ENCODE measurements at regions not wholly inside any gene's neighbourhood (a gene's known extent, or its start where the extent isn't known, plus 50 kb on each side); places are given as distances from the start of the nearest gene placed in this dataset.
A peak's percentile ranks its signal among the peaks of the same experiment; 100 is the strongest.

DNA sequence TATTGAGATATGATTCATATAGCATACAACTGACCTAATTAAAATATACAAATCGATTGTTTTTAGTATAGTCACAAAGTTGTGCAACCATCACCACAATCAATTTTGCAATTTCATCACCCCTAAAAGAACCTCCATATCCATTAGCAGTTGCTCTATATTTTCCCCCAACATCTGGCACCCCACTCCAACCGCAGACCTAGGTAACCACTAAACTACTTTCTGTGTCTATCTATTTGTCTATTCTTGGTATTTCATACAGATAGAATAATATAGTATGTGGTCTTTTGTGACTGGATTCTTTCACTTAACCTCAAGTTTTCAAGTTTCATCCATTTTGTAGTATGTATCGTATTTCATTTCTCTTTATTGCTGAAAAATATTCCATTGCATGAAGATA is 126.0 kb upstream of the CRY1 start:
- Histone ChIP-seq H3K27ac (ENCODE audit: extremely low read length, insufficient read depth, low read length) (no peak overlapping the region), H3K36me3 (replicated peaks in 1 of 2; ENCODE audit: control insufficient read depth in 1 of 2, insufficient read depth in 2 of 2, low read length in 2 of 2) (no peaks in the 10 kb centered on the region), H3K4me1 (ENCODE audit: insufficient read depth, low read length) (no peaks in the 10 kb centered on the region), H4K20me1 (ENCODE audit: insufficient read depth, low read length) (no peaks in the 10 kb centered on the region), H3K79me2 (ENCODE audit: insufficient read depth, low read length) (no peaks in the 10 kb centered on the region), H3K4me3 (replicated peaks in 1 of 3; ENCODE audit: insufficient read depth in 1 of 3, low read depth in 2 of 3, low read length in 3 of 3) (no peak overlapping the region), H3K9ac (ENCODE audit: insufficient read depth, low read depth, low read length) (no peak overlapping the region), H2AFZ (ENCODE audit: low read length) (no peak overlapping the region), H3K4me2 (ENCODE audit: low read depth, low read length) (no peak overlapping the region), H3K9me3 (ENCODE audit: low read length) (no peaks in the 10 kb centered on the region), H3K27me3 (ENCODE audit: control insufficient read depth in 1 of 2, insufficient read depth in 2 of 2, low read length in 2 of 2) (peaks cover 0 to 10% of the 10 kb centered on the region in 2 experiments; a peak in 2 of 5 replicates)
- in situ Hi-C loops (cut with HindIII; ENCODE audit: extremely low pct_ligation_motif_present, low pct_unique_long_range_greater_than_20kb) (no loop called here), intact Hi-C loops (cut with micrococcal nuclease; ENCODE audit: unreplicated experiment) (no loop called here)
- ATAC-seq (no peak), DNase-seq (ENCODE audit: low spot score) (no peak), FAIRE-seq (no peak)
- CTCF ChIA-PET (ENCODE audit: low intra/inter-chr PET ratio, low total read pairs), result no interaction called here
- no TSS peak for BruUV-seq (replicated peaks)
- 9% methylated on average over 3 of the region's 3 CpGs for WGBS (ENCODE audit: low lambda C conversion rate)
- TF ChIP-seq, protein P1, sequence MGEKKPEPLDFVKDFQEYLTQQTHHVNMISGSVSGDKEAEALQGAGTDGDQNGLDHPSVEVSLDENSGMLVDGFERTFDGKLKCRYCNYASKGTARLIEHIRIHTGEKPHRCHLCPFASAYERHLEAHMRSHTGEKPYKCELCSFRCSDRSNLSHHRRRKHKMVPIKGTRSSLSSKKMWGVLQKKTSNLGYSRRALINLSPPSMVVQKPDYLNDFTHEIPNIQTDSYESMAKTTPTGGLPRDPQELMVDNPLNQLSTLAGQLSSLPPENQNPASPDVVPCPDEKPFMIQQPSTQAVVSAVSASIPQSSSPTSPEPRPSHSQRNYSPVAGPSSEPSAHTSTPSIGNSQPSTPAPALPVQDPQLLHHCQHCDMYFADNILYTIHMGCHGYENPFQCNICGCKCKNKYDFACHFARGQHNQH (CRISPR knock-in tag; IDR thresholded peaks at IDR 0.05), result no peak
- TF ChIP-seq CEBPB (IDR thresholded peaks at IDR 0.05; ENCODE audit: borderline replicate concordance, low read depth, low read length), result peak; percentile 21; the same call in 1 of the 2 replicates
- POLR2A ChIA-PET, result no interaction called here

DNA sequence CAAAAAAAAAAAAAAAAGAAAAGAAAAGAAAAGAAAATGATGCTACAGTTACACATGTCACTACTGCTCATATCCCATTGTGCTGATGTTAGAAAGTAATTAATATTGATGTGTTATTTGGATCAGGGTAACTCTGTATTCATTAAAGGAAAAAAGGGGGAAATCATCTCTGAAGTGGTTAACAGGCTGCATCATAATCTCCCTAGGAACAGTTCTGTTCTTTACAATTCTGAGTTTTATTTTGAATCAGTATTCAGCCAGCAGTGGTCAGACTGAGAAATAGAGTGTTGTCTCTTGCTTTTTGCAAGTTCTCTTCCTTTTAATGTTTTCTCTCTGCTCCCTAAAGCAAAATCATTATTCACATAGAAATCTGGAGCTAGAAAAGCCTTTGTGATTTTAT is 128.6 kb upstream of the CRY1 start:
- CTCF ChIA-PET (ENCODE audit: low intra/inter-chr PET ratio, low total read pairs), result no interaction called here

More for the DNA sequence above, 128.6 kb upstream of the CRY1 start:
- in situ Hi-C loops (cut with HindIII; ENCODE audit: extremely low pct_ligation_motif_present, low pct_unique_long_range_greater_than_20kb), result no loop called here
- Histone ChIP-seq H3K4me2 (ENCODE audit: low read depth, low read length) (no peak overlapping the region), H3K9ac (ENCODE audit: insufficient read depth, low read depth, low read length) (no peak overlapping the region), H3K36me3 (replicated peaks in 1 of 2; ENCODE audit: control insufficient read depth in 1 of 2, insufficient read depth in 2 of 2, low read length in 2 of 2) (no peaks in the 10 kb centered on the region), H3K27ac (ENCODE audit: extremely low read length, insufficient read depth, low read length) (no peak overlapping the region), H3K27me3 (ENCODE audit: control insufficient read depth in 1 of 2, insufficient read depth in 2 of 2, low read length in 2 of 2) (peaks cover 0 to 10% of the 10 kb centered on the region in 2 experiments; a peak in 2 of 5 replicates), H3K79me2 (ENCODE audit: insufficient read depth, low read length) (no peaks in the 10 kb centered on the region), H3K4me3 (replicated peaks in 1 of 3; ENCODE audit: insufficient read depth in 1 of 3, low read depth in 2 of 3, low read length in 3 of 3) (no peak overlapping the region), H3K9me3 (ENCODE audit: low read length) (no peaks in the 10 kb centered on the region), H3K4me1 (ENCODE audit: insufficient read depth, low read length) (peaks cover 9% of the 10 kb centered on the region), H4K20me1 (ENCODE audit: insufficient read depth, low read length) (no peaks in the 10 kb centered on the region), H2AFZ (ENCODE audit: low read length) (no peak overlapping the region)
- TF ChIP-seq TMF1 (CRISPR knock-in tag; IDR thresholded peaks at IDR 0.05; ENCODE audit: low read depth) (no peak), ZNF557 (CRISPR knock-in tag; IDR thresholded peaks at IDR 0.05) (no peak), KLF6 (CRISPR knock-in tag; IDR thresholded peaks at IDR 0.05) (no peak), NFIC (IDR thresholded peaks at IDR 0.05; ENCODE audit: low read length) (no peak), ZNF207 (IDR thresholded peaks at IDR 0.05; ENCODE audit: borderline replicate concordance) (no peak), RNF2 (conservative IDR thresholded peaks at IDR 0.05; ENCODE audit: low read depth) (no peak), ZNF335 (CRISPR knock-in tag; IDR thresholded peaks at IDR 0.05) (no peak), CENPT (CRISPR knock-in tag; IDR thresholded peaks at IDR 0.05; ENCODE audit: low read depth) (no peak), ZFP41 (CRISPR knock-in tag; IDR thresholded peaks at IDR 0.05; ENCODE audit: borderline replicate concordance) (no peak)
- TF ChIP-seq, protein P2, sequence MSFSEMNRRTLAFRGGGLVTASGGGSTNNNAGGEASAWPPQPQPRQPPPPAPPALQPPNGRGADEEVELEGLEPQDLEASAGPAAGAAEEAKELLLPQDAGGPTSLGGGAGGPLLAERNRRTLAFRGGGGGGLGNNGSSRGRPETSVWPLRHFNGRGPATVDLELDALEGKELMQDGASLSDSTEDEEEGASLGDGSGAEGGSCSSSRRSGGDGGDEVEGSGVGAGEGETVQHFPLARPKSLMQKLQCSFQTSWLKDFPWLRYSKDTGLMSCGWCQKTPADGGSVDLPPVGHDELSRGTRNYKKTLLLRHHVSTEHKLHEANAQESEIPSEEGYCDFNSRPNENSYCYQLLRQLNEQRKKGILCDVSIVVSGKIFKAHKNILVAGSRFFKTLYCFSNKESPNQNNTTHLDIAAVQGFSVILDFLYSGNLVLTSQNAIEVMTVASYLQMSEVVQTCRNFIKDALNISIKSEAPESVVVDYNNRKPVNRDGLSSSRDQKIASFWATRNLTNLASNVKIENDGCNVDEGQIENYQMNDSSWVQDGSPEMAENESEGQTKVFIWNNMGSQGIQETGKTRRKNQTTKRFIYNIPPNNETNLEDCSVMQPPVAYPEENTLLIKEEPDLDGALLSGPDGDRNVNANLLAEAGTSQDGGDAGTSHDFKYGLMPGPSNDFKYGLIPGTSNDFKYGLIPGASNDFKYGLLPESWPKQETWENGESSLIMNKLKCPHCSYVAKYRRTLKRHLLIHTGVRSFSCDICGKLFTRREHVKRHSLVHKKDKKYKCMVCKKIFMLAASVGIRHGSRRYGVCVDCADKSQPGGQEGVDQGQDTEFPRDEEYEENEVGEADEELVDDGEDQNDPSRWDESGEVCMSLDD (CRISPR knock-in tag; IDR thresholded peaks at IDR 0.05; ENCODE audit: borderline replicate concordance), result no peak
- ATAC-seq, result no peak
- intact Hi-C loops (cut with micrococcal nuclease; ENCODE audit: unreplicated experiment), result no loop called here
- no TSS peak for BruUV-seq (replicated peaks)
- no peak for FAIRE-seq
- DNase-seq (ENCODE audit: low spot score), result no peak
- POLR2A ChIA-PET, result no interaction called here
